Body of pancreas (tissue), 4 donors: ENCODE measurements at regions not wholly inside any gene's neighbourhood (a gene's known extent, or its start where the extent isn't known, plus 50 kb on each side); places are given as distances from the start of the nearest gene placed in this dataset.

Experiments used
- CTCF ChIP-seq, 7 experiments: fragments of 450-650 bp in 4 of 7; fragments of 200-600 bp in 3 of 7; sonication (generic) in 3 of 7; IDR thresholded peaks; one replicate each; pipeline ENCODE4 v1.5.1; 2016 to 2019; ENCODE audit warnings: antibody characterized with exemption in 7 of 7
- POLR2A ChIP-seq, 3 donors: fragments of 450-650 bp; IDR thresholded peaks; one replicate each; pipeline ENCODE4 v1.6.1; 2016; ENCODE audit warnings: antibody characterized with exemption in 3 of 3, mild to moderate bottlenecking in 2 of 3

- TF ChIP-seq CTCF (IDR thresholded peaks at IDR 0.05) (no peak), POLR2A (IDR thresholded peaks at IDR 0.05) (no peak)
Observed at GRCh38 chr1:34518146-34518699, 236.6 kb upstream of the GJB5 start.
